ENCODE measurements at regions not wholly inside any gene's neighbourhood (a gene's known extent, or its start where the extent isn't known, plus 50 kb on each side); places are given as distances from the start of the nearest gene placed in this dataset.
"Not testable (repeated sequence)": the region's sequence is repeated elsewhere in the genome, so short reads cannot be mapped to it uniquely, and the experiment has no call there.

DNA sequence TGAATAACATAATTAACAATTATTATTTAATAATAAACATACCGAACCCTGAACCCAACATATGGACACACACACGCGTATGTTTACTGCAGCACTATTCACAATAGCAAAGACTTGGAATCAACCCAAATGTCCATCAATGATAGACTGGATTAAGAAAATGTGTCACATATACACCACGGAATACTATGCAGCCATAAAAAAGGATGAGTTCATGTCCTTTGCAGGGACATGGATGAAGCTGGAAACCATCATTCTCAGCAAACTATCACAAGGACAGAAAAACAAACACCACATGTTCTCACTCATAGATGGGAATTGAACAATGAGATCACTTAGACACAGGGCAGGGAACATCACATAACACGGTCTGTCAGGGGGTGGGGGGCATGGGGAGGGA lies 333.5 kb downstream of the KIF20B start:
- DNase-seq: not testable (repeated sequence)

DNA sequence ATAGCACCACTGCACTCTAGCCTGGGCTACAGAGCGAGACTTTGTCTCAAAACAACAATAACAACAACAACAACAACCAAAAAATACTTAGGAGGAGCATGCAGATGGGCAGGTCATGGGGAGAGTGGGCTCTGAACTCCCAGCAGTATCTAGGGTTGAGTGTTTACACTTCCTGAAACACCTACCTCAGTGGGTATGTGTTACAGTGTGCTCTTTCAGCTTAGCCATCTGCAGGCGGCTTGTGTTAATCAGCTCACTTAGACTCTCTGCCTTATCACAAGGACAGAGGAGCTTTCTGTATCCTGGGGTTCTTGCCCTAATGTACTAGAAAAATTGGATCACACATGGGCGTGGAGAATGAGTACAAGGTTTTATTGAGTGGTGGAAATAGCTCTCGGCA lies 340.2 kb downstream of the KIF20B start:
- DNase-seq: no peak

DNA sequence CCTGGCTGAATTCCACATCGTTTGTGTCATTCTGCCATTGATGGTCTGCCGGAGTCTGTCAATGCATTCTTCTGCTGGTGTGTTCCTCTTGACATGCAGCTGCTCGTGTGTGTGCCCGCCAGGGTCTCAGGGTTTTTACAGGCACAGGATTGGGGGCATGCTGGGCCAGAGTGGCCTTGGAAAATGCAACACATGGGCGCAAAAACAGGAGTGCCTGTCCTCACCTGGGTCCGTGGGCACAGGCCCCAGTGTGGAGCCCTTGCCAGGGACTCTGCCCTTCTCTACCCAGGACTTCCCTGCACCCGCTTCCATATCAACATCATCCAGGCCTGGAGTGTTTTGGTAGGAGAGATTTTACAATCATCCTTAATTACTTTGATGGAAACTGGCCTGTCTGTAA lies 340.7 kb downstream of the KIF20B start:
- no peak for DNase-seq

DNA sequence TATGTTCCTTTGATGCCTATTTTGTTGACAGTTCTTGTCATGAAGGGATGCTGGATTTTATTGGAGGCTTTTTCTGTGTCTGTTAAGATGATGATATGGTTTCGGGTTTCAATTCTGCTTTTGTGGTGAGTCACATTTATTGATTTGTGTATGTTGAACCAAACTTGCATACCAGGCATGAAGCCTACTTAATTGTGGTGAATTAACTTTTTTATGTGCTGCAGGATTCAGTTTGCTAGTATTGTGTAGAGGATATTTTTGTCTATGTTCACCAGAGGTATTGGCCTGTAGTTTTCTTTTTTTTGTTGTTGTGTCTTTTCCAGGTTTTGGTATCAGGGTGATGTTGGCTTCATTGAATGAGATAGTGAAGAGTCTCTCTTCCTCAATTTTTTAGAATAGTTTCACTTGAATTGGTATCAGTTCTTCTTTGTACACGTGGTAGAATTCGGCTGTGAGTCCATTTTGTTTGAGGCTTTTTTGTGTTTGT lies 345.9 kb downstream of the KIF20B start:
- no peak for DNase-seq

DNA sequence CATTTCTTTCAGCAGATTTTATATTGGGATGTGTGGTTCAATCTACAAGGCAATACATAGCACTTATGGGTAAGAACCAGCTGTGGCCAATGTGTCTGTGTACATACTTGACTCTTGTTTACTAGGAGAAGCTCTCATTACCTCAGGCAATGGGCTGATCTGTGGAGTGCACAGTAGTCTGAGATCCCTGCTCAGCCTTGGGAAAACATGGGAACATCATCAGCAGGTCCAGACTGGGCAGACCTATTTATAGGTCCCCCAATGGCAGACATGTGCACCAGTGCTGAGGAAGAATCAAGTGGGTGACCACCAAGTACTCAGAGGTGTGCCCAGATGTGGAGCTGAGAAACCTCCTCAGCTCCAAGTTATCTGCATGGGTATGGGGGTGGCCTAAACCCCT lies 349.7 kb downstream of the KIF20B start:
- no peak for DNase-seq

DNA sequence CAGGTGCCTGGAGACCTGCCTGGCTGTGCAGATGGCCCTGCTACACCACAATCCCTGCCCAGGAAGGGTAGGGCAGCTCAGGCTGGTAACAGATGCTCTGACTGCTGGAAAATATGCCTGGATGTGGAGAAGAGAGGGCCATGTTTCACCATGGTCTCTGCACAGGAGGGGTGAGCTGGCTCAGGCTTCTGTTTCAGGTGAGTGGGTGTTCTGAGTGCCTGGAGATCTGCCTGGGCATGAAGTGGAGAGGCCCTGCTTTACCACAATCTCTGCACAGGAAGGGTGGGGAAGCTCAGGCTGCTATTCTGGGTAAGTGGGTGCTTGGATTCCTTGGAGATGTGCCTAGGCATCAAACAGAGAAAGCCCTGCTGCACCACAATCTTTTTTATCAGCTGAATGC lies 350.1 kb downstream of the KIF20B start:
- DNase-seq: no peak

DNA sequence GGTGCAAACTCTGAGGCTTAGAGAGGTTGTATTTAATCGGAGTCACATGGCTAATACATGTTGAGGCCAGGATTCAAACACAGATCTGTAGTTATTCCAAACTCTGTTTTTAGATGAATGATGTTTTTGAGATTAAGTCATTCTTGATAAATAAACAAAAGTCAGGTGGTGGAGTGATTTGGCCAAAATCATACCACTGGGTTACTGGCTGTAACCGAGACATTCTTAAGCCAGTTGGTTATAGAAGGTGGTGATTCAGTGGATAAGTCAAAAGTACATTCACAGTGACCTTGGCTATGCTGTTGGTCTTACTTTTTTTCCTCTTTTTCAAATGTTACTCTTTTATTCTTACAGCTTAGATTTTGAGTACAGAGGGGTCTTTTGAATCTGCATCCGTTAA lies 361.4 kb downstream of the KIF20B start:
- DNase-seq: no peak

DNA sequence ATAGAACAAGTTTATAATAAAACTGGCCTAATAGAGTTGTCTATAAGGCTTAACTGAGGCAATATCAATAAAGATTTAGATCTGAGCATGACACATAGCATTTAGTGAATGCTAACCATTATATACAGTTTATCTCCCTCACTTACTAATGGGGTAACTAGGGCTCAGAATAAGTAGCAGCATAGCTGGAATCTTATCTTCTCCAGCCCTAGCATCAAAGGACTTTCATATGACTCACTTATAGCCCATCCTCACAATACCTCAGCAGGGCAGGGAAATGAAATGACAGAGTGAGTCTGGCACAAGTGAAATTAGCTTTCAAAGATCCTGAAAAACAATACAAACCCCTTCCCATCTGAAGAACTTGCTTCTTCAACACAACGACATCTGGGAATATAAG lies 362.9 kb downstream of the KIF20B start:
- no peak for DNase-seq

DNA sequence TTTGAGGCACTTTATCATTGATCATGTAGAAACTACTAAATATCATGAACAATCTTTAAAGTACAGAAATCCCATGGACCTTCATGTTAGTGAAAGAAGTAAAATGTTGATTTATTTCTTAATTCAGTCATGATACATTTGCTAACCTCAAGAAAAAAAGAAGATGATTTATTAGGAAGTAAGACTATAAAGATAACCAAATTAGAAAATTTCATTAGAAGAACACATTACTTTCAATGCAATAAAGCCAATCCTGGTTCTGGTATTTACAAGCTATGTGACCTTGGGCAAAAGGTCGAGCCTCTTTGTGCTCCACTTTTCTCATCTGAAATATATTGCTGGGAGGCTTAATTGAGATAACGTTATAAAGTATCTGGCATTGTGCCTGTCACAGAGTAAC lies 365.0 kb downstream of the KIF20B start:
- no peak for DNase-seq

DNA sequence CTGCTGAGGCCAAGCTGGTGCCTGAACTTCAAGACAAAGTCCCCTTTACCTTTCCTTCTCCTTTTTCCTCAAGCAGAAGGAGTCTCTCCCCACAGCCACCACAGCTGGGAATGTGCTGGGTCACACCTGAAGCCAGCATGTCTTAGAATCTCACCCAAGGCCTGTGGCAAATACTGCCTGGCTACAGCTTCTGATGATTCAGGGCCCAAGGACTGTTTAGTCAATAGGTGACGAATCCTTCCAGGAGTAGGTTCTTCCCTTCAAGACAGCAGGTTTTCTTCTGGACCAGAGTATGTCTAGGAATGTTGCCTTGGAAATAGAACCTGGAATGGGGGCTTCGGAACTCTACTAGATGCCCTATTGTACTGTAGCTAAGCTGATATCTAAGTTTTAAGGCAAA lies 374.6 kb downstream of the KIF20B start:
- no peak for DNase-seq

DNA sequence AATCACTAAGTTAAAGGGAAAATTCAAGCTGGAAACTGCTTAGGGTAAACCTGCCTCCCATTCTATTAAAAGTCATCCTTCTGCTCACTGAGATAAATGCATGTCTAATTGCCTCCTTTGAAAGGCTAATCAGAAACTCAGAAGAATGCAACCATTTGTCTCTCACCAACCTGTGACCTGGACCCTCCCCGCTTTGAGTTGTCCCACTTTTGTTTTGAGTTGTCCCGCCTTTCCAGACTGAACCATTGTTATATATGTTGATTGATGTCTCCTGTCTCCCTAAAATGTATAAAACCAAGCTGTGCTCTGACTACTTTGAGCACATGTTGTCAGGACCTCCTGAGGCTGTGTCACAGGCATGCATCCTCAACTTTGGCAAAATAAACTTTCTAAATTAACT lies 378.4 kb downstream of the KIF20B start:
- no peak for DNase-seq

DNA sequence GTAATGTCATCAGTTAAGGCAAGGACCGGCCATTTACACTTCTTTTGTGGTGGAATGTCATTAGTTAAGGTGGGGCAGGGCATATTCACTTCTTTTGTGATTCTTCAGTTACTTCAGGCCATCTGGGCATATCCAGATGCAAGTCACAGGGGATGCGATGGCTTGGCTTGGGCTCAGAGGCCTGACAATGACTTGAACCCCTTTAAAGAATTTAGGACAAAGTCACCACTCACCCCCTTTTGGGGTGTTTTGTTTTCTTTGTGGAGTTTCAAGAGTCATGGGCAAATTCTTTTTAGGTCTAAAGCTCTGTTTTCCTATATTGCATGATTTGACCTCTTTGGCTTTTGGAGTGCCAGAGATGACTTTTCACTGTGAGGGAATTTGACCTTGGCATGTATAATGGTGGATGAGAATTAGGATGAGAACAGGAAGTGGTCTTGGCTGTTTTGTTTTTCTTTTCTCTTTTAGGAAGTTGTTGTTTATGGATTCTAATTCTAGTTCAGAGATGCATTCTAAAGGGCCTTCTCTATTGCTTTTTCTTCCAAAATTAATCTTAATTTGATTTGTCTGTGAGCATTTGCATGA lies 385.3 kb downstream of the KIF20B start:
- DNase-seq: not testable (repeated sequence)

DNA sequence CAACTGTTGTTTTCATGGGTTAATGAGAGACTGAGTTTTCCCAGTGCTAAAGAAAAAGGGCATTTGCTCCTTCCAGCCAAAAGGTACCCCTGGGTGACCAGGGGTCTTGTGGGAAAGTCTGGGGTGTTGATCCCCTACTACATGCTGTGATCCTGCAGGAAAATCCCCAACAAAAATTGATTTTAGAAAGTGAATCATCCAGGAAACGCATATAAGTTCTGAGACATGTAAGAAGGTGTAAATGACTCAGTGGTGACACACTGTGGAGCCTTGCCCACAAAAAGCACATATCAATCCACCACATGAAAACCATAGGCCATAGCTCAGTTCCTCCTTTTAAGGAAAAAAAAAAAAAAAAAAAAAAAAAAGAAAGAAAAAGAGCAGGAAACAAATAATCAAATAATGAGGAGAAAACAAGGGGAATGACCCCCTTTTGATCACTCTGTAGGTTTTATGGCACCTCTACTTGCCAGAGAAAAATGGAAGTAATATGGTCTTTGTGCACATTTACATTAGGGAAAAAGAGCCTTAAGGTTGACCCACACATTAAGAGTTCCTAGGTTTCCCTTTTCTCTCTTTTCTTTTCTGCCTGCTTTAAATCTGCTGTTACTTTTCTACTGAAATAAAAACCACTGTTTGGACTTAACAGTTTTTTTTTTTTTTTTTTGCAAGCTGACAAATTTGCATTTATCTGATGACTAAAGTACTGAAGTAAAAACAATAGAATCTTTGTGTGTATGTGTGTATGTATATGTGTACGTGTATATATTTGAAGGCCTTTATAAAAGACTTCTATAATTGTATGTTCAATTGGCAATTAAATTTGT lies 386.0 kb downstream of the KIF20B start:
- no peak for DNase-seq

DNA sequence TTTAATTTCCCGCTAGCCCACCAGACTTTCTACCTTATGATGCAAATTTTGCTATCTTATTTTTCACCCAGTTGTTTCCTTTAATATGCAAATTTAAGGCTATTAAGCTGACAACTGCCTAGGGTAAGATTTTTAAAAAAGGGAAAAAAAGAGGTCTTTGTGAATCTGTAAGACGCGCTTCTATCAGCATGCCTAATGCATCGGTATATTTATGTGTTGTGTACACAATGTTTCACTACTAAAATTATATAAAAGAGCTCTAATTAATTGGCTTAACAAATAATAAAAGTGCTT lies 386.6 kb downstream of the KIF20B start:
- no peak for DNase-seq

DNA sequence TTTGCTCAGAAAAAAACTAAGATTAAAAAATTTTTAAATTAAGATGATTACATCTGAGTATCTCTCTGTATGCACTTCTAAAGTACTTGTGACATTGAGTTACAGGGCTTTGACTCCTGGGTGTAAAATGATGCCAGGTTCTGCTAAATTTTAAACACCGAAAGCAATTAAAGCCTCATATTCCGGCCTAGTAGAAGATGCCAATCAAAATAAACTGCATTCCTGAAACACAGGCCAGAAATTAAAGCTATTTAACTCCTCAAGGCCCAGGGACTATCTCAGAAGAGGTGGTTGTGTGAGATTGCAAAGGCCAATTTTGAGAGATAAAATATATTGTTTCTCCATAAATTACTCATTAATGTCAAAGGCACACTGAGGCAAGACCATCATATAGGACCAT lies 388.3 kb downstream of the KIF20B start:
- DNase-seq: no peak

DNA sequence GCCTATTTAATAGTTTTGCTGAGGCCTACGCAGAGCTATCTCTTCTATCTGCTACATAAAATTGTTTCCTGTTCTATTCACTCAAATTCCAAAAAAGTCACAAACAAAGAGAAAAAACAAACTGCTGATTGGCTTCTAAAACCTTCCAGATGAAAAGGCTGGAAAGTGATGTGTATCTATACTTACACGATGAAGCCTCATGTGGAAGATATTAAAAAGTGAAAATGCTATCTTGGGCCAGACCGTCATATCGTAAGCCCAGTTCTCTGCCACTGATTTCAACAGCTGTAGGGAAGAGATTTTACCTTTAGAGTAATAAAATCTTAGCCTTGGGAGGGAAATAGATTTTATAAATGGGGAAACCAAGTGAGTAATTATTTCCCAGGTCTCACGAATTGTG lies 394.8 kb downstream of the KIF20B start:
- DNase-seq: no peak

DNA sequence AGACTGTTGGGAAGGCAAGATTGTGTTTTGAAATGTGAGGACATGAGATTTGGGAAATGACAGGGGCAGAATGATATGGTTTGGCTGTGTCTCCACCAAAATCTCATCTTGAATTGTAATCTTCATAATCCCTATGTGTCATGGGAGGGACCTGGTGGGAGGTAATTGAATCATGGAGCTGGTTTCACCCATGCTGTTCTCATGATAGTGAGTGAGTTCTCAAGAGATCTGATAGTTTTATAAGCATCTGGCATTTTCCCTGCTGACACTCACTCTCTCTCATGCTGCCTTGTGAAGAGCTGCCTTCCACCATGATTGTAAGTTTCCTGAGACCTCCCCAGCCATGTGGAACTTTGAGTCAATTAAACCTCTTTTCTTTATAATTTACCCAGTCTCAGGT lies 406.2 kb downstream of the KIF20B start:
- not testable (repeated sequence) for DNase-seq

DNA sequence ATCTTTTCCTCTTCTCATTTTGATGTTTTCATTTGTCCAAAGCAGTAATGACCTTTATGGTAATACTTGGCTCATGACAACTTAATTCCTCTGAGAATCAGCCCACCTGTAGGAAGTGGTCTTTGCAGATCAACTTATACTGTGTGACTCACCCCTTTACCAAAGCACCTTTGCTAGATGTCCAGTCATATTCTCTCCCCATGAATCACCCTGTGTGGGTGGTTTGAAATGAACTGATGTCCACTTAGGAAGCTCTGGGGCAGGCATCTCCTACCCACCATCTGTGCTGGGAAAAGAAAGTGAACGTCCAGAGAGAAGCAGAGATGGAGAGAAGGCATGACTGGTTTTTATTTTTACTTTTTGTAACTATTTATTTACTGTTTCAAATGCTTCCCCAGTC lies 410.3 kb downstream of the KIF20B start:
- no peak for DNase-seq

DNA sequence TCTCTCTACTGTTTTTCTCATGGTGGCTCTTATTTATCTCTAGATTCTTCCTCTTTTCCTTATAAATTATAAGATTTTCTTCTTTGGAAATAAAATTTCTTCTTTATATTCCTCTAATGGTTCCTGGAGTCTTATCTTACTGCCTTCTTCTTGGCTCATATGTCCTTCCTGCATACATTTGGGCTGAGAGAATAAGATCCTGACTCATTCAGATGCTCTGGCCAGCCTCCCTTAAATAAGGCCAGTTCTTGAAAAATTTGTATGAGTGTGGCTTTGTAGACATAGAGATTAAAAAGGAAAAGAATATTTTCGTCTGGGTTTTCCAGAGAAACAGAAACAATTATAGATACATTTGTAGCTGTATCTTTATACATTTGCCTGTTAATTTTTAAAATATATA lies 411.3 kb downstream of the KIF20B start:
- DNase-seq: no peak

DNA sequence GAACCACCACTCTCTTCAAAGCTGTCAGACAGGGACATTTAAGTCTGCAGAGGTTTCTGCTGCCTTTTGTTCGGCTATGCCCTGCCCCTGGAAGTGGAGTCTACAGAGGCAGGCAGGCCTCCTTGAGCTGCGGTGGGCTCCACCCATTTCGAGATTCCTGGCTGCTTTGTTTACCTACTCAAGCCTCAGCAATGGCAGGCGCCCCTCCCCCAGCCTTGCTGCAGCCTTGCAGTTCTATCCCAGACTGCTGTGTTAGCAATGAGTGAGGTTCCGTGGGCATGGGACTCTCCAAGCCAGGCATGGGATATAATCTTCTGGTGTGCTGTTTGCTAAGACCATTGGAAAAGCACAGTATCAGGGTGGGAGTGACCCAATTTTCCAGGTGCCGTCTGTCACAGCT lies 417.2 kb downstream of the KIF20B start:
- DNase-seq: not testable (repeated sequence)

DNA sequence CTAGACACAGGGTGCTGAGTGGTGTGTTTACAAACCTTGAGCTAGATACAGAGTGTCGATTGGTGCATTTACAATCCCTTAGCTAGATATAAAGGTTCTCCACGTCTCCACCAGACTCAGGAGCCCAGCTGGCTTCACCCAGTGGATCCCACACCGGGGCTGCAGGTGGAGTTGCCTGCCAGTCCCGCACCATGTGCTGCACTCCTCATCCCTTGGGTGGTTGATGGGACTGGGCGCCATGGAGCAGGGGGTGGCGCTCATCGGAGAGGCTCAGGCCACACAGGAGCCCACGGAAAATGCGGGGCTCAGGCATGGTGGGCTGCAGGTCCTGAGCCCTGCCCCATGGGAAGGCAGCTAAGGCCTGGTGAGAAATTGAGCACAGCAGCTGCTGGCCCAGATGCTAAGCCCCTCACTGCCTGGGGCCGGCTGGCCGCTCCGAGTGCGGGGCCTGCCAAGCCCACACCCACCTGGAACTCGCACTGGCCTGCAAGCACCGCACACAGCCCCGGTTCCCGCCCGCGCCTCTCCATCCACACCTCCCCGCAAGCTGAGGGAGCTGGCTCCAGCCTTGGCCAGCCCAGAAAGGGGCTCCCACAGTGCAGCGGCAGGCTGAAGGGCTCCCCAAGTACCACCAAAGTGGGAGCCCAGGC lies 418.4 kb downstream of the KIF20B start:
- DNase-seq: not testable (repeated sequence)

DNA sequence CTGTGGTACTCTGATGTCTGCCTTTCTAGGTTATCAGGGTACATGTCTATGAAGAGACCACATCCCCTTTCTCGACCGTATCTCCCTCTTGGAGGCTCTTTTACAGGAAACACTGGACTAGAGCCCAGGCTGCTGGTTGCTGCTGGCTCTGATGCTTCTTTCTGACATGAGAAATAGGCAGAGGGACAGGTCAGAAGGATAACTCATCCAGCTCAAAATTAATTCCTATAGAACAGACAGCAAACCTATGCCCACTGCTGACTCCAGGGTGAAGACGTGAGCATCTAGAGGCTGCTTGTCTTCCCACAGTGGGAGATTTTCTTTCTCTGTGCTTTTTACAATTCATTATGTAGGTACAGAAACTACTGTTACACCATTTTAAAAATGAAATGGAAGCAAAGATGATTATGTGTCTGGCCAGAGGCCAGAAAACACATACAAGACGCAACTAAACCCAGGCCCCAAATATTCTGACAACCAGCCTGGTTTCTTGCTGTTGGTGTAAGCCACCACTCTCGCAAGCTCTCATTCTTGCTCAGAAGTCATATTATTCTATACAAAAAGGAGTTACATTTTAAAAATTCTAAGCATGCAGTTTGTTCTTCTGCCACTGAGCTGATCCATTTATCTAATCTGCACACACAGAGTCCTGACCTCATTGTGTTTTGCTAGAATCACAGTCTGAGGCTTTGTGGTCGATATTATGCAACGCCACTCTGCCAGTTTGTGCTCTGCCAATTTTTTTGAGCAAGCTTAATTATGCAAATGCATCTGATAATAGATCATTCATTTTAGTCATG lies 424.3 kb downstream of the KIF20B start:
- DNase-seq: no peak

DNA sequence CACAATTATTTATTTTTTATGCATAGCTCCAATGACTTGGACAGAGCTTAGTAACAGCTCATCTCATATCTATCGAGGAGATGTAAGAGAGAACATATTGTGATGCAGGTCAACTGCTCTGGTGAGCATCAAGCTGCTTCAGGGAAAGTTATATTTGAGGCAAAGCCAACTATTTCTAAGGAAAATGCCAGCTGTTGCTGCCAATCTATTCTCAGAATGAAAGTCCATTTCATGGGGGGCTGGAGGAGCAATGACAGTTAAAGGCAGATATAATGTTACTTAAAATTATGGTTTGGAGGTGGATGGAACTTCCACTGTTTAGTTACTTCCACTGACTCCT lies 424.8 kb downstream of the KIF20B start:
- DNase-seq: no peak

Measured in right hindlimb (tissue), 1 donor.